ENCODE measurements at regions not wholly inside any gene's neighbourhood (a gene's known extent, or its start where the extent isn't known, plus 50 kb on each side); places are given as distances from the start of the nearest gene placed in this dataset.

GRCh38 chr14:98698341-98698740 lies 573.7 kb downstream of the BCL11B start:
- no peak overlapping the region for H3K27ac ChIP-seq (ENCODE audit: extremely low read length, insufficient read depth, low read length)
- no peaks in the 10 kb centered on the region; a peak in 1 of 5 replicates for H3K36me3 ChIP-seq (replicated peaks in 1 of 2; ENCODE audit: control insufficient read depth in 1 of 2, insufficient read depth in 2 of 2, low read length in 2 of 2)
- H2AFZ ChIP-seq (ENCODE audit: low read length) = no peak overlapping the region
- H3K9me3 ChIP-seq (ENCODE audit: low read length) = peaks cover 75% of the 10 kb centered on the region
- no peaks in the 10 kb centered on the region for H3K4me1 ChIP-seq (ENCODE audit: insufficient read depth, low read length)
- POLR2A ChIA-PET = no interaction called here
- no TSS peak for BruUV-seq (replicated peaks)
- ATAC-seq = no peak
- H3K9ac ChIP-seq (ENCODE audit: insufficient read depth, low read depth, low read length) = no peak overlapping the region
- no peak overlapping the region for H3K4me2 ChIP-seq (ENCODE audit: low read depth, low read length)
- H4K20me1 ChIP-seq (ENCODE audit: insufficient read depth, low read length) = no peaks in the 10 kb centered on the region
- no peak overlapping the region for H3K4me3 ChIP-seq (replicated peaks in 1 of 3; ENCODE audit: insufficient read depth in 1 of 3, low read depth in 2 of 3, low read length in 3 of 3)
- in situ Hi-C loops (cut with HindIII; ENCODE audit: extremely low pct_ligation_motif_present, low pct_unique_long_range_greater_than_20kb) = no loop called here
- no peaks in the 10 kb centered on the region for H3K79me2 ChIP-seq (ENCODE audit: insufficient read depth, low read length)
- CTCF ChIA-PET (ENCODE audit: low intra/inter-chr PET ratio, low total read pairs) = no interaction called here
- 3% methylated on average over 2 of the region's 3 CpGs for WGBS (ENCODE audit: low lambda C conversion rate)
- no peak for FAIRE-seq
- H3K27me3 ChIP-seq (ENCODE audit: control insufficient read depth in 1 of 2, insufficient read depth in 2 of 2, low read length in 2 of 2) = no peaks in the 10 kb centered on the region
- DNase-seq (ENCODE audit: low spot score) = no peak
- intact Hi-C loops (cut with micrococcal nuclease; ENCODE audit: unreplicated experiment) = no loop called here
- no peak for TF ChIP-seq RBAK (CRISPR knock-in tag; IDR thresholded peaks at IDR 0.05)
- TF ChIP-seq ARID3A (IDR thresholded peaks at IDR 0.05; ENCODE audit: low read depth, low read length) = no peak
- no peak for TF ChIP-seq ZNF280B (CRISPR knock-in tag; IDR thresholded peaks at IDR 0.05; ENCODE audit: borderline replicate concordance)
- no peak for TF ChIP-seq ZFP41 (CRISPR knock-in tag; IDR thresholded peaks at IDR 0.05; ENCODE audit: borderline replicate concordance)
- TF ChIP-seq RFX3 (CRISPR knock-in tag; IDR thresholded peaks at IDR 0.05) = no peak
- TF ChIP-seq PAX8 (CRISPR knock-in tag; IDR thresholded peaks at IDR 0.05; ENCODE audit: borderline replicate concordance) = no peak
- TF ChIP-seq ZNF253 (CRISPR knock-in tag; IDR thresholded peaks at IDR 0.05; ENCODE audit: borderline replicate concordance) = no peak
- TF ChIP-seq ZBTB8A (CRISPR knock-in tag; IDR thresholded peaks at IDR 0.05; ENCODE audit: borderline replicate concordance, low read depth) = no peak
- TF ChIP-seq ZNF543 (CRISPR knock-in tag; IDR thresholded peaks at IDR 0.05) = no peak
- no peak for TF ChIP-seq ZNF333 (CRISPR knock-in tag; IDR thresholded peaks at IDR 0.05; ENCODE audit: borderline replicate concordance)
- TF ChIP-seq MIER2 (CRISPR knock-in tag; IDR thresholded peaks at IDR 0.05) = no peak
- TF ChIP-seq ZBED4 (CRISPR knock-in tag; IDR thresholded peaks at IDR 0.05; ENCODE audit: borderline replicate concordance) = no peak
- no peak for TF ChIP-seq SRSF9 (IDR thresholded peaks at IDR 0.05; ENCODE audit: borderline replicate concordance, insufficient read depth, low read depth, low read length, poor library complexity, severe bottlenecking)
- TF ChIP-seq IRX3 (CRISPR knock-in tag; IDR thresholded peaks at IDR 0.05; ENCODE audit: borderline replicate concordance, low read depth) = no peak
- TF ChIP-seq THRA (CRISPR knock-in tag; IDR thresholded peaks at IDR 0.05; ENCODE audit: borderline replicate concordance) = no peak

Data from HepG2 (cell line).